ENCODE measurements at regions not wholly inside any gene's neighbourhood (a gene's known extent, or its start where the extent isn't known, plus 50 kb on each side); places are given as distances from the start of the nearest gene placed in this dataset.

GRCh38 chr15:70252951-70253320 is 155.2 kb upstream of the TLE3 start:
- DNase-seq, result no peak

- no peak for DNase-seq
Observed at GRCh38 chr15:70252056-70252950, 154.6 kb upstream of the TLE3 start.

DNA sequence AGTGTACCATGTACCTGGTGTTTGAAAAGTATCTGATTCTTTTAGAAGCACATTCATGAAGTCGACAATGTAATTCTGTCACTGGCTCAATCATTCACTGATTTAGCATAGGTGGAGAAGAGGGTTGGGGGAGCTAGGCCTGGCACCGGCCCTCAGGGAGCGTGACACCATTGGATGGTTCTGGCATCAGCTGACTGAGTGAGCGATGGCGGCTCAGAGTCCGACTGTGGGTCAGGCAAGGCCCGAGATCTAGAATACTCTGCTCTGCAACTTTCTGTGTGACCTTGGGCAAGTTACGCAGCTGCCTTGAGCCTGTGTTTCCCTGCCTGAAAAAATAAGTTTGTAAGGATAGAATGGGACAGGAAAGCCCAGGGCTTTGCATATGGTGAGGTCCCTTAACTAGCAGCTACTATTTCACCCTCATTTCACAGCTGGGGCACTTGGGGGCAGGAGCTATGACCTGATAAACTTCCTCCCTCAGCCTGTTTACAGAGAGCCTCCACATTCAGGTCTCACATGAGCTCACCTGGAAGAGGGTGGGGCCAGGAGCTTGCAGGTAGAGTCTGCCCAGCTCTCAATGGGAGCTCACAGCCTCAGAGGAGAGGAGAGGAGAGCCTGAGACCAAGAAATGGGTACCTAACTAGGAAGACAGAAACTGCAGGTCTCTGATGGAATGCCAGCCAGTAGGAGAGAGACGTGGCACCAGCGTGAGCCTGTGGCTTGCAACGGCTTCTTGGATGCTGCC is 153.7 kb upstream of the TLE3 start:
- no peak for DNase-seq

GRCh38 chr15:70250208-70251201 is 152.8 kb upstream of the TLE3 start:
- no peak for DNase-seq

DNA sequence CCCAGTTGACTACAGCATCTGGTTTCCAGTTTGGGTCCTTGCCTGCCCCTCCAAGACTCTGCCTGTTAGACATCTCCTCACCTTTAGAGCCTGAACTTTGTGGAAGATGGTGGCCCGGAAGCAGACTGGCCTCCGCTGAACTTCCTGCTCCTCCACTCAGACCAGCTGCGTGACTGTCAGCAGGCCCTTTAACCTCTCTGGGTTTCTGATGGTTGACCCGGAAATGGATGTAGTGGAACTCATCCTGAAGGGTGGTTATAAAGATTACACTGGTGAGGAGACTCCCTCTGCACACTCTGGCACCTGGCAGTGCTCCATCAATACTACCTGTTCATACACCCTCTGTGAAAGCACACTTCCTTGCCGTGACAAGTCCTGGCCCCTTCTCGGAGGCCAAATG is 151.9 kb upstream of the TLE3 start:
- no peak for DNase-seq

- DNase-seq, result no peak
Observed at GRCh38 chr15:70248116-70249025, 150.7 kb upstream of the TLE3 start.

DNA sequence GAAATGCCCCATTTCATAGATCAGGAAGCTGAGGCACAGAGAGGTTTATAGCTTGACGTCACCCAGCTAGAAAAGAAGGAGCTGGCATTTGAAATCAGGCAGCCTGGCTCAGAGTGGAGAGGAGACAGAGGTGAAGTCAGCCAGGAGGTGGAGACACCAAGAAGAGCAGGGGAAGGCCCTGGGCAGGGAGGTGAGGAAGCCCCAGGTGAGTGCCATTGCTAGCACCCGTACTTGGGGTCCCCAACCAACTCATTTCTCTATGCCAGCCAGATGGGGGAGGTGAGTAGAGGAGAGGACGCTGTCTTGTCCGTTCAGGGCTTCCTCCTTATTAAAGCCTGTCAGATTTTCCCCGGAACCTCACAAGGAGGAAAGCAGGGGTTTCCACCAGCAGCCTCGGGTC is 149.6 kb upstream of the TLE3 start:
- DNase-seq, result no peak

GRCh38 chr15:70246623-70247220 is 149.0 kb upstream of the TLE3 start:
- DNase-seq, result no peak

DNA sequence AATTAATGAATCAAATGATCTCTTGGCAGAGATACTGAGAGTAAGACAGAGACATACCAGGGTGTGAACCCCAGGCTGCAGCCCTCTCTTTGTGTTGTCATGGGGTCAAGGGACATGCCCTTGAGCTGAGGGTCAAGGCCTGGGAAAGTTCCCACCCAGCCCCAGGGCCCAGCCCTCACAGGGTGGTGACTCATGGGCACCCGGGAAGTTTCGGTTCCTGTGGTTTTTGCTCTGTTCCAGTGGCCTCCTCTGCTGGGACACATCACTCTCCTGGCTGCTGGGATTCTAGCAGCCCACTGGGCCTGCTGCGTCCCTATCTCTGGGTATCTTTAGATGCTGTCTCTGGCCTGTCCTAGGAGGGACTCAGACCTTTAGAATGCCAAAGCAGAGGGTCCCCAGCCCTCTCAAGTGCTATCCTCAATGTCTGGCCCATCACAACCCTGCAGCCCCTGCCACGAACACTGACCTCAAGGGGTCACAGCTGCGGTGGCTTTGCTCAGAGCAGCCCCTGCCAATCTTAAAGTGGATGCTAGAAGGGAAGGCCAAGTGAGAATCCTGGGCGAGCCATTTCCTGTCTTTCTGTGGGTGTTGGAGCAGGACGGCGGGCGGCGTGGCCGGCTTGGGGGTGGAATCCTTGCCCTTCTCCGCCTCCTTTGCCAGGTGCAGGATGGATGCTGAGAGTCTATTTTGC is 148.4 kb upstream of the TLE3 start:
- DNase-seq, result no peak

DNA sequence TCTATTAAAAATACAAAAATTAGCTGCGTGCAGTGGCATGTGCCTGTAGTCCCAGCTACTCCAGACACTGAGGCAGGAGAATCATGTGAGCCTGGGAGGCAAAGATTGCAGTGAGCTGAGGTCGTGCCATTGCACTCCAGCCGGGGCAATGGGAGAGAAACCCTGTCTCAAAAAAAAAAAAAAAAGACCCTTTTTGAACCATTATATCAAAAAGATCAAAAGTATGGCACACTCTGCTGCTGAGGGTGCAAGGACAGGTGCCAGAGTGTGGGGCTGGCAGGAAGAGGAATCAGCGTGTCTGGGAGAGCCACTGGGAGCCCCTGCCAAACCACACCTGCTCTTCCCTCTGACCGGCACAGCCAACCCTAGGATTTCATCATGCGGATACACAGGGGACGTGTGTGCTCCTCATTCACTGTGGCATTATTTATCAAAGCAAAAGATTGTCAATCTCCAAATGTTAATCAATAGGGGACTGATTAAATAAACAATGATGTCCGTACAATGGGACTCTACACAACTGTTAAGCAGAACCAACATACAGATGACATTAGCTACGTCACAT is 147.3 kb upstream of the TLE3 start:
- no peak for DNase-seq

- DNase-seq, result no peak
Observed at GRCh38 chr15:70243686-70244540, 146.2 kb upstream of the TLE3 start.

GRCh38 chr15:70242951-70243685 is 145.4 kb upstream of the TLE3 start:
- DNase-seq, result no peak

GRCh38 chr15:70241561-70242320 is 144.0 kb upstream of the TLE3 start:
- DNase-seq, result no peak

GRCh38 chr15:70240820-70241430 is 143.2 kb upstream of the TLE3 start:
- DNase-seq, result no peak

DNA sequence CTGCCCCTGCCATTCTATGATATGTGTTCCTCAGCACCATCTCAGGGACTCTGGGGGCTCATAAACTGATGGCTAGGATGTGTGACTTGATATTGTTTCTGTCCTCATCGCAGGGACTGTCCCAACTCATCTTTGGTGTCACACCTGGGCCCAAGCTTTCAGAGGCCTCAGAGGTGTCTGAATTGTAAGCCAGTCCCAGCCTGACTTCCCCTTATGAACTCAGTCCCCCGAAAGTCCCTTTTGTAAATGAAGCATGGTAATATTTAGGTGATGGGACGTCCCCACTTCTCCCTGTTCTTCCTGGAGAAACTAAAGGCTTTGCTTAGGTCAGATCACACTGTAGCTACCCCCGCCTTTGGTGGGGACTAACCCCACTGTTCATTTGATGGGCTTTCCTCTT is 142.4 kb upstream of the TLE3 start:
- DNase-seq, result no peak

GRCh38 chr15:70238917-70239316 is 141.2 kb upstream of the TLE3 start:
- DNase-seq, result no peak

- DNase-seq, result no peak
Observed at GRCh38 chr15:70237626-70238025, 139.9 kb upstream of the TLE3 start.
